ENCODE measurements at regions not wholly inside any gene's neighbourhood (a gene's known extent, or its start where the extent isn't known, plus 50 kb on each side); places are given as distances from the start of the nearest gene placed in this dataset.

DNA sequence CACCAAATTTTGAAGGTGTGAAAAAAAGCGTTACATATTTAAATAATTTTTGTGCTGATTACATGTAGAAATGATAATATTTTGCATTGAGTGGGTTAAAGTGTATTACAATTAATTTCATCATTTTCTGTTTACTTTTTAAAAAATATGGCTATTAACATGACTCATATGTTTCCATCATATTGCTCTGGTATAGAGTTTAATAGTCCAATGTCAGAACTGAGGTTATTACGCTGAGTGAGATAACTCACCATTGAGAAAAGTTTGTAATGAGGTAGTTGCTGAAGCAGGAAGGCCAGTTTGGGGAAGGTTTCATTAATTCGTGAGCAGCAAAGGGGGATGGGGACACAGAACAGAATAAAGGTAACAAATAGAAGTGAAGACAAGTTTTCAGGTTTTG lies 865.7 kb upstream of the MGAT4C start:
- DNase-seq, result no peak
- H3K36me3 ChIP-seq, result no peaks in the 10 kb centered on the region
- no peaks in the 10 kb centered on the region for H3K4me1 ChIP-seq
- no peaks in the 10 kb centered on the region for H3K9me3 ChIP-seq
- no peaks in the 10 kb centered on the region for H3K27me3 ChIP-seq
- H3K27ac ChIP-seq, result no peak overlapping the region
- no peak overlapping the region for H3K4me3 ChIP-seq
- TF ChIP-seq EP300 (IDR thresholded peaks at IDR 0.05) (no peak), POLR2A (IDR thresholded peaks at IDR 0.05) (no peak), POLR2AphosphoS5 (IDR thresholded peaks at IDR 0.05) (no peak)
- TF ChIP-seq, protein P1, sequence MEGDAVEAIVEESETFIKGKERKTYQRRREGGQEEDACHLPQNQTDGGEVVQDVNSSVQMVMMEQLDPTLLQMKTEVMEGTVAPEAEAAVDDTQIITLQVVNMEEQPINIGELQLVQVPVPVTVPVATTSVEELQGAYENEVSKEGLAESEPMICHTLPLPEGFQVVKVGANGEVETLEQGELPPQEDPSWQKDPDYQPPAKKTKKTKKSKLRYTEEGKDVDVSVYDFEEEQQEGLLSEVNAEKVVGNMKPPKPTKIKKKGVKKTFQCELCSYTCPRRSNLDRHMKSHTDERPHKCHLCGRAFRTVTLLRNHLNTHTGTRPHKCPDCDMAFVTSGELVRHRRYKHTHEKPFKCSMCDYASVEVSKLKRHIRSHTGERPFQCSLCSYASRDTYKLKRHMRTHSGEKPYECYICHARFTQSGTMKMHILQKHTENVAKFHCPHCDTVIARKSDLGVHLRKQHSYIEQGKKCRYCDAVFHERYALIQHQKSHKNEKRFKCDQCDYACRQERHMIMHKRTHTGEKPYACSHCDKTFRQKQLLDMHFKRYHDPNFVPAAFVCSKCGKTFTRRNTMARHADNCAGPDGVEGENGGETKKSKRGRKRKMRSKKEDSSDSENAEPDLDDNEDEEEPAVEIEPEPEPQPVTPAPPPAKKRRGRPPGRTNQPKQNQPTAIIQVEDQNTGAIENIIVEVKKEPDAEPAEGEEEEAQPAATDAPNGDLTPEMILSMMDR (IDR thresholded peaks at IDR 0.05), result no peak
- intact Hi-C loops (cut with DNase I), result no loop called here
- WGBS, 2 donors, result 69 to 81% methylated on average over 3 of the region's 3 CpGs

DNA sequence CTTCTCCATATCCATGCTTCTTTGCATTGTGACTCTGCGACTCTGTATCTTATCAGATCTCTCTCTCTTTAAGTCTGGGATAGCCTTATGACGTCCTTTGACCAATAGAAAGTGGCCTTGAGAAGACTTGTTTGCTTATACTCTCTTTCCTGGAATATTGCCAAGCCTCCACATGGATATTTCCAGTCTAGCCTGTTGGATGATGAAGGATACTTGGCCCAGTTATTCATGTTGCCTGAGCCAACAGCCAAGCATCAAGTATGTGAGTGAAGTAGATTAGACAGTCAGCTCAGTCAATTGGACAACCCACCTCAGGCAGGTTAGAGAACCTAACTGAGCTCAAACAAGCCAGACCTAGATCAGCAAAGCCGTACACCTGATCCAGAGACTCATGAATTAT lies 864.2 kb upstream of the MGAT4C start:
- no peaks in the 10 kb centered on the region for H3K4me1 ChIP-seq
- no peak overlapping the region for H3K4me3 ChIP-seq
- DNase-seq, result no peak
- no peaks in the 10 kb centered on the region for H3K27me3 ChIP-seq
- 44 to 67% methylated on average over 3 of the region's 3 CpGs for WGBS, 2 donors
- intact Hi-C loops (cut with DNase I), result no loop called here
- H3K27ac ChIP-seq, result no peak overlapping the region
- H3K36me3 ChIP-seq, result no peaks in the 10 kb centered on the region
- no peaks in the 10 kb centered on the region for H3K9me3 ChIP-seq
- TF ChIP-seq POLR2A (IDR thresholded peaks at IDR 0.05) (no peak), EP300 (IDR thresholded peaks at IDR 0.05) (no peak), POLR2AphosphoS5 (IDR thresholded peaks at IDR 0.05) (no peak)
- TF ChIP-seq, protein P1 (IDR thresholded peaks at IDR 0.05), result no peak

DNA sequence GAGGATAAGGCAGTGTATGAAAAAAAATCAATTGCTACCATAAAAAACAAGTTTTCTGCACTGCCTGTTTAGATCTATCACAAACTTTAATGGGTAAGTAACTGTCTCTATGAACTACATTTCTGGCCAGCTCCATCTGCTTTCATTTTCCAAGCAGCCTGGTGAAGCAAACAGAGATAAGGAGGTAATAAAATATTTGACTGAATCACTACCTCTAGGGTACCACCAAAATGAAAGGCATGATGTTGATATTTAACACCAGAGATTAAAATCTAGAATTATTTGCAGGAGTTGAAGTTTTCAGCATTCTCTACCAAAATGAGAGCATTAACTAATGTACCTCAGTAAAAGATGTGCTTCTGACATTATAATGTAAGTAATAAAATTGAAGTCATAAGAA lies 863.5 kb upstream of the MGAT4C start:
- TF ChIP-seq EP300 (IDR thresholded peaks at IDR 0.05) (no peak), POLR2A (IDR thresholded peaks at IDR 0.05) (no peak), POLR2AphosphoS5 (IDR thresholded peaks at IDR 0.05) (no peak)
- TF ChIP-seq, protein P1 (IDR thresholded peaks at IDR 0.05), result no peak
- intact Hi-C loops (cut with DNase I), result no loop called here
- Histone ChIP-seq H3K27ac (no peak overlapping the region), H3K36me3 (no peaks in the 10 kb centered on the region), H3K9me3 (no peaks in the 10 kb centered on the region), H3K4me1 (no peaks in the 10 kb centered on the region), H3K4me3 (no peak overlapping the region), H3K27me3 (no peaks in the 10 kb centered on the region)
- no peak for DNase-seq

DNA sequence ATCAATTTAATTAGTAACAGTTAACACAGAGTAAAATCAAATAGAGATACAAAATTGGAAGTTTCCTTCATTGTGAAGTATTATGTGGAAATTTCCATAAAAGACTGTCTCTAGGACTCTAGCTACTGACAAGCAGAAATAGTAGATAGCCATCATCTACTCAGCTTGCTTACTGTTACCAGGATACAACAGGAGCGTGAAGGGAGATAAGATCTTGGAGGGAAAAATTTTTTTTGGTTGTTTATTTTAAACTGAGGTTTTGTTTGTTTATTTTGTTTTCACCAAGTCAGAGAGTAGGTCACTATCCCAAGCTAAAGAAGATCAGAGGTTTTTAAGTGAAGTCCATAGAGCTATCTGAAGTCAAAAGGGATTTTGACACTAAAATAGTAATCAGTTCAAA lies 861.3 kb upstream of the MGAT4C start:
- Histone ChIP-seq H3K27ac (no peak overlapping the region), H3K4me3 (no peak overlapping the region), H3K4me1 (no peaks in the 10 kb centered on the region), H3K36me3 (no peaks in the 10 kb centered on the region), H3K9me3 (no peaks in the 10 kb centered on the region), H3K27me3 (no peaks in the 10 kb centered on the region)
- 27 to 51% methylated on average over 1 of the region's 1 CpG for WGBS, 2 donors
- TF ChIP-seq EP300 (IDR thresholded peaks at IDR 0.05) (no peak), POLR2A (IDR thresholded peaks at IDR 0.05) (no peak), POLR2AphosphoS5 (IDR thresholded peaks at IDR 0.05) (no peak)
- TF ChIP-seq, protein P1 (IDR thresholded peaks at IDR 0.05), result no peak
- intact Hi-C loops (cut with DNase I), result no loop called here
- no peak for DNase-seq

DNA sequence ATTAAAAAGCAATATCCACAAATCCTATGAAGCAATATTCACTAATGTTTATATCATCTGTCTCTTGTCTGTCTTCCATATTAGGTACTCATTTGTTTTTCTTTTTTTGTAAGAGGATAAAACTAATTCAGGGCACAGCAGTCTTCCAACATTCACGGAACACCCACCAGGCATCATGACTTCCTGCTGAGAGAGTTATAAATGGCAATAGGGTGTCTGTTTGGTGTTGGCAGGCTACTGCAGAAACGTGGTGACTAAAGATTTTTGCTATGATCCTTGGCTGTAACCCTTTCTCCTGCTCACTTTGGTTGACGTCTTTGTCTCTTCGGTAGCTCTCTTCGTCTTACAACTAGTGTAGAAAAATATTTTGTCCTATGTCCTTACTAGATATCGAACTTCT lies 860.6 kb upstream of the MGAT4C start:
- H3K36me3 ChIP-seq, result no peaks in the 10 kb centered on the region

More for the DNA sequence above, 860.6 kb upstream of the MGAT4C start:
- Histone ChIP-seq H3K9me3 (no peaks in the 10 kb centered on the region), H3K27ac (no peak overlapping the region), H3K4me1 (no peaks in the 10 kb centered on the region), H3K27me3 (no peaks in the 10 kb centered on the region), H3K4me3 (no peak overlapping the region)
- DNase-seq, result no peak
- TF ChIP-seq EP300 (IDR thresholded peaks at IDR 0.05), result no peak
- no peak for TF ChIP-seq POLR2A (IDR thresholded peaks at IDR 0.05)
- TF ChIP-seq POLR2AphosphoS5 (IDR thresholded peaks at IDR 0.05), result no peak
- TF ChIP-seq, protein P1 (IDR thresholded peaks at IDR 0.05), result no peak
- intact Hi-C loops (cut with DNase I), result no loop called here
- 67 to 69% methylated on average over 6 of the region's 6 CpGs for WGBS, 2 donors
